ENCODE measurements at regions not wholly inside any gene's neighbourhood (a gene's known extent, or its start where the extent isn't known, plus 50 kb on each side); places are given as distances from the start of the nearest gene placed in this dataset.

DNA sequence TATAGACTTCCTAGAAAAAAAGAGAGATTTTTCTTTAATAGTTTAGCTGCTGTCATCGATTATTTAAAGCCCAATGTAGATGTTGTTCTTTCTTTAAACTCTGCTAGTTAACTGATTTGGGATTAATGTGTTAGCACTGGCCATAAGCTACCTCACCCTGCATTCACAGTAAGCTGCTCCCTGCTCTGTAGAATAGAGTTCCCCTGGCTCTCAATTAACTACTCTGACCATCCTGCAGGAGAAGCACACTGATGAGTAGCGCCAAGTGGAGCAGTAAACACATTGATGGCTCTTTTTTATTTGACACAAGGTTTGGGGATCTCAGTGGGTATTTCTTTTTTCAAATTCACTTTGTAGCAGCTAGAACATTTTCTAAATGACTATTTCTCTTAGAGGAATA is 807.9 kb upstream of the ZNF608 start:
- ATAC-seq = no peak
- Histone ChIP-seq H3K27ac (ENCODE audit: low read length) (peak overlapping the region; percentile 94; the same call in 1 of the 2 replicates), H3K36me3 (ENCODE audit: control insufficient read depth, insufficient read depth, low read length) (no peaks in the 10 kb centered on the region), H3K4me3 (ENCODE audit: low read depth in 2 of 2, low read length in 2 of 2) (no peak overlapping the region), H3K9me3 (ENCODE audit: control insufficient read depth, insufficient read depth, low read depth, low read length) (no peaks in the 10 kb centered on the region), H3K4me1 (ENCODE audit: control insufficient read depth, insufficient read depth, low read length) (peaks cover 25% of the 10 kb centered on the region), H3K27me3 (ENCODE audit: control insufficient read depth, insufficient read depth, low read length) (no peaks in the 10 kb centered on the region)
- TF ChIP-seq, protein P1, sequence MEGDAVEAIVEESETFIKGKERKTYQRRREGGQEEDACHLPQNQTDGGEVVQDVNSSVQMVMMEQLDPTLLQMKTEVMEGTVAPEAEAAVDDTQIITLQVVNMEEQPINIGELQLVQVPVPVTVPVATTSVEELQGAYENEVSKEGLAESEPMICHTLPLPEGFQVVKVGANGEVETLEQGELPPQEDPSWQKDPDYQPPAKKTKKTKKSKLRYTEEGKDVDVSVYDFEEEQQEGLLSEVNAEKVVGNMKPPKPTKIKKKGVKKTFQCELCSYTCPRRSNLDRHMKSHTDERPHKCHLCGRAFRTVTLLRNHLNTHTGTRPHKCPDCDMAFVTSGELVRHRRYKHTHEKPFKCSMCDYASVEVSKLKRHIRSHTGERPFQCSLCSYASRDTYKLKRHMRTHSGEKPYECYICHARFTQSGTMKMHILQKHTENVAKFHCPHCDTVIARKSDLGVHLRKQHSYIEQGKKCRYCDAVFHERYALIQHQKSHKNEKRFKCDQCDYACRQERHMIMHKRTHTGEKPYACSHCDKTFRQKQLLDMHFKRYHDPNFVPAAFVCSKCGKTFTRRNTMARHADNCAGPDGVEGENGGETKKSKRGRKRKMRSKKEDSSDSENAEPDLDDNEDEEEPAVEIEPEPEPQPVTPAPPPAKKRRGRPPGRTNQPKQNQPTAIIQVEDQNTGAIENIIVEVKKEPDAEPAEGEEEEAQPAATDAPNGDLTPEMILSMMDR (IDR thresholded peaks at IDR 0.05) = no peak
- TF ChIP-seq, protein P2, sequence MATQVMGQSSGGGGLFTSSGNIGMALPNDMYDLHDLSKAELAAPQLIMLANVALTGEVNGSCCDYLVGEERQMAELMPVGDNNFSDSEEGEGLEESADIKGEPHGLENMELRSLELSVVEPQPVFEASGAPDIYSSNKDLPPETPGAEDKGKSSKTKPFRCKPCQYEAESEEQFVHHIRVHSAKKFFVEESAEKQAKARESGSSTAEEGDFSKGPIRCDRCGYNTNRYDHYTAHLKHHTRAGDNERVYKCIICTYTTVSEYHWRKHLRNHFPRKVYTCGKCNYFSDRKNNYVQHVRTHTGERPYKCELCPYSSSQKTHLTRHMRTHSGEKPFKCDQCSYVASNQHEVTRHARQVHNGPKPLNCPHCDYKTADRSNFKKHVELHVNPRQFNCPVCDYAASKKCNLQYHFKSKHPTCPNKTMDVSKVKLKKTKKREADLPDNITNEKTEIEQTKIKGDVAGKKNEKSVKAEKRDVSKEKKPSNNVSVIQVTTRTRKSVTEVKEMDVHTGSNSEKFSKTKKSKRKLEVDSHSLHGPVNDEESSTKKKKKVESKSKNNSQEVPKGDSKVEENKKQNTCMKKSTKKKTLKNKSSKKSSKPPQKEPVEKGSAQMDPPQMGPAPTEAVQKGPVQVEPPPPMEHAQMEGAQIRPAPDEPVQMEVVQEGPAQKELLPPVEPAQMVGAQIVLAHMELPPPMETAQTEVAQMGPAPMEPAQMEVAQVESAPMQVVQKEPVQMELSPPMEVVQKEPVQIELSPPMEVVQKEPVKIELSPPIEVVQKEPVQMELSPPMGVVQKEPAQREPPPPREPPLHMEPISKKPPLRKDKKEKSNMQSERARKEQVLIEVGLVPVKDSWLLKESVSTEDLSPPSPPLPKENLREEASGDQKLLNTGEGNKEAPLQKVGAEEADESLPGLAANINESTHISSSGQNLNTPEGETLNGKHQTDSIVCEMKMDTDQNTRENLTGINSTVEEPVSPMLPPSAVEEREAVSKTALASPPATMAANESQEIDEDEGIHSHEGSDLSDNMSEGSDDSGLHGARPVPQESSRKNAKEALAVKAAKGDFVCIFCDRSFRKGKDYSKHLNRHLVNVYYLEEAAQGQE (IDR thresholded peaks at IDR 0.05; ENCODE audit: insufficient read depth in 1 of 2, low read depth in 2 of 2, low read length in 1 of 2) = no peak
- TF ChIP-seq POLR2AphosphoS5 (IDR thresholded peaks at IDR 0.05; ENCODE audit: low read depth, low read length) (no peak), SIN3A (IDR thresholded peaks at IDR 0.05; ENCODE audit: borderline replicate concordance, insufficient read depth, low read depth, low read length) (no peak), TCF7L2 (IDR thresholded peaks at IDR 0.05; ENCODE audit: low read depth, low read length) (no peak)
- in situ Hi-C loops (cut with HindIII; ENCODE audit: low pct_unique_long_range_greater_than_20kb, low sequenced_read_pairs) = no loop called here
- intact Hi-C loops (cut with micrococcal nuclease; ENCODE audit: unreplicated experiment) = no loop called here
- no TSS peak for BruUV-seq (replicated peaks)
- DNase-seq (ENCODE audit: low read depth, low spot score) = no peak
- CTCF ChIA-PET = no interaction called here
- POLR2A ChIA-PET = no interaction called here

DNA sequence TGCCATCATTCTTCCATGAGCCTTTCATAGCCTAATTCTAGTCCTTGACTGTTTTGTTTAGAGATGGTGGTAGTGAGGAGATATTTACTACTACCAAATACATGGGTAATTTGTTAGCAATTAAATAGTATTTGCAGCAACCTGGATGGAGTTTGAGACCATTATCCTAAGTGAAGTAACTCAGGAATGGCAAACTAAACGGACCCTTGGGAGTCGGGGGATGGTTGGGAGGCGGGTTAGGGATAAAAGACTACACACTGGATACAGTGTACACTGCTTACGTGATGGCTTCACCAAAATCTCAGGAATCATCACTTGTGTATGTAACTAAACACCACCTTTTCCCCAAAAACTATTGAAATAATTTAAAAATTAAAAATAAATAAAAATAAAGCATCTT is 809.2 kb upstream of the ZNF608 start:
- intact Hi-C loops (cut with micrococcal nuclease; ENCODE audit: unreplicated experiment) (no loop called here), in situ Hi-C loops (cut with HindIII; ENCODE audit: low pct_unique_long_range_greater_than_20kb, low sequenced_read_pairs) (no loop called here)
- no peak overlapping the region for H3K4me3 ChIP-seq (ENCODE audit: low read depth in 2 of 2, low read length in 2 of 2)
- DNase-seq (ENCODE audit: low read depth, low spot score) (no peak), ATAC-seq (no peak)
- CTCF ChIA-PET = no interaction called here
- peak overlapping the region; percentile 72 for H3K27ac ChIP-seq (ENCODE audit: low read length)
- POLR2A ChIA-PET = no interaction called here
- no peaks in the 10 kb centered on the region for H3K36me3 ChIP-seq (ENCODE audit: control insufficient read depth, insufficient read depth, low read length)
- no peaks in the 10 kb centered on the region for H3K9me3 ChIP-seq (ENCODE audit: control insufficient read depth, insufficient read depth, low read depth, low read length)
- BruUV-seq (replicated peaks) = no TSS peak
- TF ChIP-seq, protein P1 (IDR thresholded peaks at IDR 0.05) = no peak
- TF ChIP-seq, protein P2 (IDR thresholded peaks at IDR 0.05; ENCODE audit: insufficient read depth in 1 of 2, low read depth in 2 of 2, low read length in 1 of 2) = no peak
- TF ChIP-seq SIN3A (IDR thresholded peaks at IDR 0.05; ENCODE audit: borderline replicate concordance, insufficient read depth, low read depth, low read length) (no peak), POLR2AphosphoS5 (IDR thresholded peaks at IDR 0.05; ENCODE audit: low read depth, low read length) (no peak), TCF7L2 (IDR thresholded peaks at IDR 0.05; ENCODE audit: low read depth, low read length) (no peak)
- H3K27me3 ChIP-seq (ENCODE audit: control insufficient read depth, insufficient read depth, low read length) = no peaks in the 10 kb centered on the region
- H3K4me1 ChIP-seq (ENCODE audit: control insufficient read depth, insufficient read depth, low read length) = peaks cover 16% of the 10 kb centered on the region
